H9 (cell line): ENCODE measurements at regions not wholly inside any gene's neighbourhood (a gene's known extent, or its start where the extent isn't known, plus 50 kb on each side); places are given as distances from the start of the nearest gene placed in this dataset.

Experiments
- DNase-seq: peaks from one replicate; pipeline ENCODE4 v3.0.0-alpha.2; 2017
- H2AFZ ChIP-seq: one replicate; pipeline ENCODE4 v1.6.1; 2013; ENCODE audit warnings: mild to moderate bottlenecking, low read length, control low read depth, moderate library complexity
- H2AK5ac ChIP-seq: 2 replicates; pipeline ENCODE4 v1.6.1; 2013; ENCODE audit warnings: low read length, control low read depth, mixed read lengths; ENCODE audit not compliant: insufficient read length
- H2BK120ac ChIP-seq: one replicate; pipeline ENCODE4 v1.6.1; 2013; ENCODE audit warnings: low read depth, mild to moderate bottlenecking, low read length, control low read depth, inconsistent platforms; ENCODE audit not compliant: poor library complexity, severe bottlenecking
- H2BK12ac ChIP-seq: 2 replicates; pipeline ENCODE4 v1.6.1; 2013; ENCODE audit warnings: low read length, control low read depth, mixed read lengths, low read depth; ENCODE audit not compliant: insufficient read length
- H2BK15ac ChIP-seq: 2 replicates; pipeline ENCODE4 v1.6.1; 2013; ENCODE audit warnings: low read depth, low read length, control low read depth
- H2BK20ac ChIP-seq: one replicate; pipeline ENCODE4 v1.6.1; 2013; ENCODE audit warnings: low read depth, mild to moderate bottlenecking, low read length, control low read depth, inconsistent platforms; ENCODE audit not compliant: poor library complexity, severe bottlenecking
- H2BK5ac ChIP-seq: 2 replicates; pipeline ENCODE4 v1.6.1; 2013; ENCODE audit warnings: low read length, control low read depth, mixed read lengths; ENCODE audit not compliant: insufficient read length
- H3K14ac ChIP-seq: 2 replicates; pipeline ENCODE4 v1.6.1; 2013; ENCODE audit warnings: low read length, control low read depth; ENCODE audit not compliant: insufficient read depth
- H3K18ac ChIP-seq: 2 replicates; pipeline ENCODE4 v1.6.1; 2013; ENCODE audit warnings: low read depth, mild to moderate bottlenecking, mixed read lengths, low read length, control low read depth; ENCODE audit not compliant: insufficient read length
- H3K23ac ChIP-seq: 2 replicates; pipeline ENCODE4 v1.6.1; 2013; ENCODE audit warnings: low read length, control low read depth, mixed read lengths, low read depth; ENCODE audit not compliant: insufficient read length
- H3K23me2 ChIP-seq: 2 replicates; pipeline ENCODE4 v1.6.1; 2013; ENCODE audit warnings: low read depth, mild to moderate bottlenecking, mixed read lengths, low read length, control low read depth; ENCODE audit not compliant: insufficient read length, poor library complexity, severe bottlenecking
- H3K27ac ChIP-seq: 2 replicates; pipeline ENCODE4 v1.5.1; 2013; ENCODE audit warnings: low read length, control low read depth, mixed read lengths, low read depth; ENCODE audit not compliant: insufficient read length
- H3K27me3 ChIP-seq: 2 replicates; pipeline ENCODE4 v1.6.1; 2013; ENCODE audit warnings: low read length, control low read depth, inconsistent platforms; ENCODE audit not compliant: insufficient read depth
- H3K4ac ChIP-seq: 2 replicates; pipeline ENCODE4 v1.6.1; 2013; ENCODE audit warnings: low read depth, mild to moderate bottlenecking, control low read depth, inconsistent platforms, low read length, moderate library complexity
- H3K4me1 ChIP-seq: 2 replicates; pipeline ENCODE4 v1.6.1; 2013; ENCODE audit warnings: low read length, control low read depth, inconsistent platforms; ENCODE audit not compliant: insufficient read depth
- H3K4me2 ChIP-seq: 2 replicates; pipeline ENCODE4 v1.6.1; 2013; ENCODE audit warnings: low read length, control low read depth, mixed read lengths; ENCODE audit not compliant: insufficient read length, insufficient read depth
- H3K56ac ChIP-seq: 2 replicates; pipeline ENCODE4 v1.6.1; 2013; ENCODE audit warnings: low read depth, mild to moderate bottlenecking, mixed read lengths, low read length, control low read depth; ENCODE audit not compliant: insufficient read length
- H3K79me1 ChIP-seq: 2 replicates; pipeline ENCODE4 v1.6.1; 2013; ENCODE audit warnings: low read depth, mild to moderate bottlenecking, moderate library complexity, low read length, control low read depth, inconsistent platforms; ENCODE audit not compliant: insufficient read depth, poor library complexity, severe bottlenecking
- H3K79me2 ChIP-seq: 2 replicates; pipeline ENCODE4 v1.6.1; 2013; ENCODE audit warnings: low read length, control low read depth, inconsistent platforms; ENCODE audit not compliant: insufficient read depth
- H3K9ac ChIP-seq: 2 replicates; pipeline ENCODE4 v1.6.1; 2013; ENCODE audit warnings: low read length, control low read depth, mixed read lengths; ENCODE audit not compliant: insufficient read length; ENCODE audit errors: extremely low read depth
- H3K9me3 ChIP-seq: one replicate; pipeline ENCODE4 v1.6.1; 2013; ENCODE audit warnings: low read depth, low read length, inconsistent platforms; ENCODE audit not compliant: control insufficient read depth
- H3T11ph ChIP-seq: one replicate; pipeline ENCODE4 v1.6.1; 2013; ENCODE audit warnings: mild to moderate bottlenecking, low read length, control low read depth, inconsistent platforms
- H4K20me1 ChIP-seq: one replicate; pipeline ENCODE4 v1.6.1; 2013; ENCODE audit not compliant: control insufficient read depth, insufficient read length, insufficient read depth
- H4K5ac ChIP-seq: 2 replicates; pipeline ENCODE4 v1.6.1; 2013; ENCODE audit warnings: low read depth, mild to moderate bottlenecking, mixed read lengths, low read length, control low read depth; ENCODE audit not compliant: insufficient read length
- H4K8ac ChIP-seq: replicated peaks from 2 replicates; pipeline ENCODE4 v1.6.1; 2013; ENCODE audit warnings: low read length, control low read depth, mixed read lengths, low read depth; ENCODE audit not compliant: insufficient read length
- H4K91ac ChIP-seq: 2 replicates; pipeline ENCODE4 v1.6.1; 2013; ENCODE audit warnings: low read depth, mild to moderate bottlenecking, moderate library complexity, mixed read lengths, low read length, control low read depth; ENCODE audit not compliant: insufficient read length
- H3K27ac Mint-ChIP-seq, 3 experiments: 2 replicates in 2 of 3; 3 replicates in 1 of 3; pipeline ENCODE4 v1.8.0; 2020 to 2021; ENCODE audit warnings: mixed read lengths in 3 of 3, mild to moderate bottlenecking in 1 of 3, moderate library complexity in 1 of 3
- H3K27me3 Mint-ChIP-seq: 2 replicates; pipeline ENCODE4 v1.8.0; 2021; ENCODE audit warnings: low read depth, mild to moderate bottlenecking, moderate library complexity, mixed read lengths
- H3K36me3 Mint-ChIP-seq, 3 experiments: 2 replicates in 2 of 3; 3 replicates in 1 of 3; pipeline ENCODE4 v1.8.0; 2020 to 2021; ENCODE audit warnings: low read depth in 3 of 3, mixed read lengths in 3 of 3; ENCODE audit not compliant: insufficient read depth in 1 of 3
- H3K4me1 Mint-ChIP-seq, 2 experiments: 2 replicates each; pipeline ENCODE4 v1.8.0; 2020; ENCODE audit warnings: mixed read lengths in 2 of 2
- H3K4me3 Mint-ChIP-seq, 2 experiments: 2 replicates in 1 of 2; 3 replicates in 1 of 2; pipeline ENCODE4 v1.8.0; 2020 to 2021; ENCODE audit warnings: mild to moderate bottlenecking in 2 of 2, mixed read lengths in 2 of 2, moderate library complexity in 1 of 2
- H3K9me3 Mint-ChIP-seq, 2 experiments: 2 replicates in 1 of 2; 3 replicates in 1 of 2; pipeline ENCODE4 v1.8.0; 2020; ENCODE audit warnings: mild to moderate bottlenecking in 2 of 2, mixed read lengths in 2 of 2, moderate library complexity in 1 of 2
- CTCF ChIP-seq: fragments of 200-600 bp; sonication (generic); conservative IDR thresholded peaks from 3 replicates; pipeline ENCODE4 v1.8.0; 2021; ENCODE audit warnings: antibody characterized with exemption, mild to moderate bottlenecking
- WGBS: extraction: QIAGEN DNeasy Blood & Tissue Kit; methylation state at CpG from one replicate; pipeline ENCODE4 v1.1.7; 2013; ENCODE audit warnings: missing lambda C conversion rate, low lambda C conversion rate, mixed read lengths; ENCODE audit not compliant: insufficient read length; ENCODE audit errors: extremely low coverage; 5-methylcytosine and 5-hydroxymethylcytosine counted together

DNA sequence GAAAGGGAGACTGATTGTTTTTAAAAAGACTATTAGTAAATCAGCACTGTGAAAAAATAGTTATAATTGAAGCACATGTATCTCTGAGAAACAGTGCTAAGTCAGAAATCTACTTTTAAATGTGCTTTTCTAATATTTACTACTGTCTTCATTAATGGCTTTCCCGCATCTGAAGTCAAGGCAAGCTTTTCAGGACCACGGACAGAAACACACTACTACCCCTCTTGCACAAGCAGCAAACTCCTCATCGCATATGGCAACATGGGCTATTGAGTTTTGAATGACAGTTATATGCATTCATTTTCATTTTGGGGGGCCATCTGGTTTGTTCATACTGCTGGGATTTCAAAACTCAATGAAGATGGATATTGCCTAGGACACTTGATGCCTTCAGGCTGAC is 433.4 kb upstream of the CAMK1G start:
- Mint-ChIP-seq H3K36me3 (peaks cover 0 to 1% (median 0%) of the 10 kb centered on the region in 3 experiments; a peak in 1 of 7 replicates), H3K4me3 (no peak overlapping the region), H3K27me3 (no peaks in the 10 kb centered on the region), H3K9me3 (no peaks in the 10 kb centered on the region), H3K27ac (no peak overlapping the region), H3K4me1 (peaks cover 5 to 24% of the 10 kb centered on the region in 2 experiments)
- Histone ChIP-seq H2BK120ac (no peak overlapping the region), H3T11ph (no peak overlapping the region), H3K4me2 (no peak overlapping the region), H4K91ac (no peak overlapping the region), H4K20me1 (no peaks in the 10 kb centered on the region), H3K14ac (no peak overlapping the region), H4K5ac (no peak overlapping the region), H2BK12ac (no peak overlapping the region), H3K9me3 (no peaks in the 10 kb centered on the region), H2BK20ac (no peak overlapping the region), H2AK5ac (no peak overlapping the region), H3K9ac (no peak overlapping the region), H3K56ac (no peak overlapping the region), H3K27me3 (no peaks in the 10 kb centered on the region), H2BK15ac (no peak overlapping the region), H3K23me2 (no peaks in the 10 kb centered on the region), H3K4ac (no peak overlapping the region), H3K79me2 (no peaks in the 10 kb centered on the region), H3K27ac (no peak overlapping the region), H3K79me1 (no peaks in the 10 kb centered on the region), H4K8ac (no peak overlapping the region), H2AFZ (no peak overlapping the region), H3K18ac (no peak overlapping the region), H3K23ac (no peak overlapping the region), H3K4me1 (peaks cover 3% of the 10 kb centered on the region; the same call in 1 of the 2 replicates), H2BK5ac (no peak overlapping the region)
- no peak for DNase-seq
- WGBS = no CpG with 5 or more reads among the region's 3 CpGs
- TF ChIP-seq CTCF = no peak
